PFSK-1 (cell line): ENCODE measurements at regions not wholly inside any gene's neighbourhood (a gene's known extent, or its start where the extent isn't known, plus 50 kb on each side); places are given as distances from the start of the nearest gene placed in this dataset.

Source experiments
- POLR2AphosphoS5 ChIP-seq: IDR thresholded peaks from 2 replicates; pipeline ENCODE4 v1.6.1; 2012; ENCODE audit warnings: low read depth, mild to moderate bottlenecking, control low read depth, low read length, moderate library complexity
- REST ChIP-seq, 2 experiments: IDR thresholded peaks; 2 replicates each; pipeline versions ENCODE4 v1.6.1 to v1.8.0; 2011 to 2012; ENCODE audit warnings: low read depth in 2 of 2, low read length in 2 of 2, control low read depth in 1 of 2, inconsistent platforms in 1 of 2, mild to moderate bottlenecking in 1 of 2, moderate library complexity in 1 of 2; ENCODE audit not compliant: insufficient read depth in 1 of 2
- SIN3A ChIP-seq: IDR thresholded peaks from 2 replicates; pipeline ENCODE4 v1.6.1; 2012; ENCODE audit warnings: mild to moderate bottlenecking, low read length, moderate library complexity, borderline replicate concordance; ENCODE audit not compliant: insufficient read depth
- TAF1 ChIP-seq: IDR thresholded peaks from 2 replicates; pipeline ENCODE4 v1.6.1; 2012; ENCODE audit warnings: low read length, control low read depth, borderline replicate concordance; ENCODE audit not compliant: insufficient read depth

- TF ChIP-seq POLR2AphosphoS5 (no peak), REST (IDR thresholded peaks at IDR 0.05; ENCODE audit: insufficient read depth in 1 of 2, low read depth in 2 of 2, low read length in 2 of 2) (no peak), TAF1 (no peak), SIN3A (no peak)
These were observed 724.0 kb upstream of the ZNF608 start for GRCh38 chr5:125470280-125470902.
